HepG2 (cell line): ENCODE measurements at regions not wholly inside any gene's neighbourhood (a gene's known extent, or its start where the extent isn't known, plus 50 kb on each side); places are given as distances from the start of the nearest gene placed in this dataset.

Experiments
- EED ChIP-seq: sonication (generic); formaldehyde crosslinking; IDR thresholded peaks from 2 replicates; pipeline ENCODE4 v1.5.0; 2020; ENCODE audit warnings: mild to moderate bottlenecking, missing genetic modification reagents
- MAFG ChIP-seq: sonication (generic); formaldehyde crosslinking; IDR thresholded peaks from 2 replicates; pipeline ENCODE4 v1.5.1; 2020; ENCODE audit warnings: mild to moderate bottlenecking, missing genetic modification reagents
- NFKB2 ChIP-seq: sonication (generic); formaldehyde crosslinking; IDR thresholded peaks from 2 replicates; pipeline ENCODE4 v1.4.0; 2020; ENCODE audit warnings: missing genetic modification reagents, borderline replicate concordance
- PHF21A ChIP-seq: sonication (generic); formaldehyde crosslinking; IDR thresholded peaks from 2 replicates; pipeline ENCODE4 v1.5.0; 2020; ENCODE audit warnings: mild to moderate bottlenecking, missing genetic modification reagents
- XRCC5 ChIP-seq: fragments of 200-400 bp; formaldehyde crosslinking; optimal IDR thresholded peaks from 2 replicates; pipeline ENCODE3; 2017; ENCODE audit warnings: mild to moderate bottlenecking, low read length
- YEATS2 ChIP-seq: sonication (generic); formaldehyde crosslinking; IDR thresholded peaks from 2 replicates; pipeline ENCODE4 v1.4.0; 2020; ENCODE audit warnings: missing genetic modification reagents, borderline replicate concordance
- ZFP36L2 ChIP-seq: sonication (generic); formaldehyde crosslinking; IDR thresholded peaks from 2 replicates; pipeline ENCODE4 v1.4.0; 2020; ENCODE audit warnings: missing genetic modification reagents
- ZNF253 ChIP-seq: sonication (generic); formaldehyde crosslinking; IDR thresholded peaks from 2 replicates; pipeline ENCODE4 v1.8.0; 2022; ENCODE audit warnings: mild to moderate bottlenecking, missing genetic modification reagents, borderline replicate concordance
- ZNF274 ChIP-seq: sonication (generic); formaldehyde crosslinking; IDR thresholded peaks from 2 replicates; pipeline ENCODE4 v1.5.1; 2020; ENCODE audit warnings: mild to moderate bottlenecking, missing genetic modification reagents
- ZNF331 ChIP-seq: sonication (generic); formaldehyde crosslinking; IDR thresholded peaks from 2 replicates; pipeline ENCODE4 v1.4.0; 2020; ENCODE audit warnings: missing genetic modification reagents
- ZNF430 ChIP-seq: sonication (generic); formaldehyde crosslinking; IDR thresholded peaks from 2 replicates; pipeline ENCODE4 v1.9.0; 2021; ENCODE audit warnings: mild to moderate bottlenecking, missing genetic modification reagents
- ZNF768 ChIP-seq: sonication (generic); formaldehyde crosslinking; IDR thresholded peaks from 2 replicates; pipeline ENCODE4 v1.4.0; 2020; ENCODE audit warnings: missing genetic modification reagents
- ZSCAN22 ChIP-seq: sonication (generic); formaldehyde crosslinking; IDR thresholded peaks from 2 replicates; pipeline ENCODE4 v1.4.0; 2020; ENCODE audit warnings: mild to moderate bottlenecking, missing genetic modification reagents
- TF ChIP-seq, protein P1 (sequence below): sonication (generic); formaldehyde crosslinking; IDR thresholded peaks from 2 replicates; pipeline ENCODE4 v1.8.1; 2023; ENCODE audit warnings: mild to moderate bottlenecking, moderate library complexity, missing genetic modification reagents
- TF ChIP-seq, protein P2 (sequence below): sonication (generic); formaldehyde crosslinking; IDR thresholded peaks from 2 replicates; pipeline ENCODE4 v1.8.0; 2022; ENCODE audit warnings: missing genetic modification reagents, mild to moderate bottlenecking, moderate library complexity, borderline replicate concordance
- TF ChIP-seq, protein P3 (sequence below): sonication (generic); formaldehyde crosslinking; IDR thresholded peaks from 2 replicates; pipeline ENCODE4 v1.4.0; 2020; ENCODE audit warnings: missing genetic modification reagents
- TF ChIP-seq, protein P4 (sequence below): sonication (generic); formaldehyde crosslinking; IDR thresholded peaks from 2 replicates; pipeline ENCODE4 v1.4.0; 2020; ENCODE audit warnings: missing genetic modification reagents, borderline replicate concordance
- TF ChIP-seq, protein P5 (sequence below): sonication (generic); formaldehyde crosslinking; IDR thresholded peaks from 2 replicates; pipeline ENCODE4 v1.4.0; 2020; ENCODE audit warnings: missing genetic modification reagents

DNA sequence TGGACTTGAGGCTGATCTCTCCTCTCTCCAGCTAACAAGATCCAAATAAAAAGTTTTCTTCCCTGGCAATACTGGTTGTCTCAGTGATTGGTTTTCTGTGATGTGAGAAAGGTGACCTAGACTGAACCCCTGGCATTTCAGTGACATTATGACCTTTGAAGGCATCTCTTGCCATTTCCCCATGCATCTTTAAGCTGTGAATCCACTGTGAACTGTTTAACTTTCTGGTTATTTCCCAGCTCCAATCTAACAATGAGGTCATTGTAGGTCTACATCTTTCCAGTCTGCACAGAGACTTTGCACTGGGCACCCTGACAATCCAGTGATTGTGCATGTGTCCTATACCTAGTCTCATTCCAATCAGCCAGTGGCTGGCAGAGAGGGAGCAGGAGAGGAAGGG, 155.9 kb upstream of the NUDT4 start (continued):
- TF ChIP-seq, protein P1, sequence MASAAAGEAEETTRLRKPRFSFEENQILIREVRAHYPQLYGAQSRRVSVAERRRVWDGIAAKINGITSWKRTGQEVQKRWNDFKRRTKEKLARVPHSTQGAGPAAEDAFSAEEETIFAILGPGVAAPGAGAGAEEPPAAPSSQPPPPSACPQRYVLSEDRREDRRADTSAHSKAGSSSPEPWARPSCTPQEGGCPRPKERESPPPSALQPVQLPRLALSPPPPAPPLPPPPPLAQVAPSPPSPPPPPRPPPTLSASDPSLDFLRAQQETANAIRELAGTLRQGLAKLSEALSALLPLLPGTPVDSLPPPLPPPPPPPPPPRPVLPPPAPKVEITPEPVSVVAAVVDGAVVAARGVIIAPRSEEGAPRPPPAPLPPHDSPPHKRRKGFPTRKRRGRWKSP (CRISPR knock-in tag), result no peak
- TF ChIP-seq, protein P2, sequence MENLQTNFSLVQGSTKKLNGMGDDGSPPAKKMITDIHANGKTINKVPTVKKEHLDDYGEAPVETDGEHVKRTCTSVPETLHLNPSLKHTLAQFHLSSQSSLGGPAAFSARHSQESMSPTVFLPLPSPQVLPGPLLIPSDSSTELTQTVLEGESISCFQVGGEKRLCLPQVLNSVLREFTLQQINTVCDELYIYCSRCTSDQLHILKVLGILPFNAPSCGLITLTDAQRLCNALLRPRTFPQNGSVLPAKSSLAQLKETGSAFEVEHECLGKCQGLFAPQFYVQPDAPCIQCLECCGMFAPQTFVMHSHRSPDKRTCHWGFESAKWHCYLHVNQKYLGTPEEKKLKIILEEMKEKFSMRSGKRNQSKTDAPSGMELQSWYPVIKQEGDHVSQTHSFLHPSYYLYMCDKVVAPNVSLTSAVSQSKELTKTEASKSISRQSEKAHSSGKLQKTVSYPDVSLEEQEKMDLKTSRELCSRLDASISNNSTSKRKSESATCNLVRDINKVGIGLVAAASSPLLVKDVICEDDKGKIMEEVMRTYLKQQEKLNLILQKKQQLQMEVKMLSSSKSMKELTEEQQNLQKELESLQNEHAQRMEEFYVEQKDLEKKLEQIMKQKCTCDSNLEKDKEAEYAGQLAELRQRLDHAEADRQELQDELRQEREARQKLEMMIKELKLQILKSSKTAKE, result no peak
- TF ChIP-seq ZNF768 (CRISPR knock-in tag) (no peak), ZSCAN22 (no peak), XRCC5 (no peak), ZNF430 (CRISPR knock-in tag) (no peak), MAFG (CRISPR knock-in tag) (no peak), YEATS2 (CRISPR knock-in tag) (no peak), NFKB2 (CRISPR knock-in tag) (no peak), PHF21A (CRISPR knock-in tag) (peak; percentile 48; the same call in 1 of the 2 replicates), ZNF331 (CRISPR knock-in tag) (peak; percentile 62; the same call in 1 of the 2 replicates), EED (CRISPR knock-in tag) (no peak), ZNF253 (CRISPR knock-in tag) (no peak), ZNF274 (CRISPR knock-in tag) (no peak), ZFP36L2 (no peak)
- TF ChIP-seq, protein P3, sequence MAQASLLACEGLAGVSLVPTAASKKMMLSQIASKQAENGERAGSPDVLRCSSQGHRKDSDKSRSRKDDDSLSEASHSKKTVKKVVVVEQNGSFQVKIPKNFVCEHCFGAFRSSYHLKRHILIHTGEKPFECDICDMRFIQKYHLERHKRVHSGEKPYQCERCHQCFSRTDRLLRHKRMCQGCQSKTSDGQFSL (CRISPR knock-in tag), result no peak
- TF ChIP-seq, protein P4, sequence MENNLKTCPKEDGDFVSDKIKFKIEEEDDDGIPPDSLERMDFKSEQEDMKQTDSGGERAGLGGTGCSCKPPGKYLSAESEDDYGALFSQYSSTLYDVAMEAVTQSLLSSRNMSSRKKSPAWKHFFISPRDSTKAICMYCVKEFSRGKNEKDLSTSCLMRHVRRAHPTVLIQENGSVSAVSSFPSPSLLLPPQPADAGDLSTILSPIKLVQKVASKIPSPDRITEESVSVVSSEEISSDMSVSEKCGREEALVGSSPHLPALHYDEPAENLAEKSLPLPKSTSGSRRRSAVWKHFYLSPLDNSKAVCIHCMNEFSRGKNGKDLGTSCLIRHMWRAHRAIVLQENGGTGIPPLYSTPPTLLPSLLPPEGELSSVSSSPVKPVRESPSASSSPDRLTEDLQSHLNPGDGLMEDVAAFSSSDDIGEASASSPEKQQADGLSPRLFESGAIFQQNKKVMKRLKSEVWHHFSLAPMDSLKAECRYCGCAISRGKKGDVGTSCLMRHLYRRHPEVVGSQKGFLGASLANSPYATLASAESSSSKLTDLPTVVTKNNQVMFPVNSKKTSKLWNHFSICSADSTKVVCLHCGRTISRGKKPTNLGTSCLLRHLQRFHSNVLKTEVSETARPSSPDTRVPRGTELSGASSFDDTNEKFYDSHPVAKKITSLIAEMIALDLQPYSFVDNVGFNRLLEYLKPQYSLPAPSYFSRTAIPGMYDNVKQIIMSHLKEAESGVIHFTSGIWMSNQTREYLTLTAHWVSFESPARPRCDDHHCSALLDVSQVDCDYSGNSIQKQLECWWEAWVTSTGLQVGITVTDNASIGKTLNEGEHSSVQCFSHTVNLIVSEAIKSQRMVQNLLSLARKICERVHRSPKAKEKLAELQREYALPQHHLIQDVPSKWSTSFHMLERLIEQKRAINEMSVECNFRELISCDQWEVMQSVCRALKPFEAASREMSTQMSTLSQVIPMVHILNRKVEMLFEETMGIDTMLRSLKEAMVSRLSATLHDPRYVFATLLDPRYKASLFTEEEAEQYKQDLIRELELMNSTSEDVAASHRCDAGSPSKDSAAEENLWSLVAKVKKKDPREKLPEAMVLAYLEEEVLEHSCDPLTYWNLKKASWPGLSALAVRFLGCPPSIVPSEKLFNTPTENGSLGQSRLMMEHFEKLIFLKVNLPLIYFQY (CRISPR knock-in tag), result no peak
- TF ChIP-seq, protein P5, sequence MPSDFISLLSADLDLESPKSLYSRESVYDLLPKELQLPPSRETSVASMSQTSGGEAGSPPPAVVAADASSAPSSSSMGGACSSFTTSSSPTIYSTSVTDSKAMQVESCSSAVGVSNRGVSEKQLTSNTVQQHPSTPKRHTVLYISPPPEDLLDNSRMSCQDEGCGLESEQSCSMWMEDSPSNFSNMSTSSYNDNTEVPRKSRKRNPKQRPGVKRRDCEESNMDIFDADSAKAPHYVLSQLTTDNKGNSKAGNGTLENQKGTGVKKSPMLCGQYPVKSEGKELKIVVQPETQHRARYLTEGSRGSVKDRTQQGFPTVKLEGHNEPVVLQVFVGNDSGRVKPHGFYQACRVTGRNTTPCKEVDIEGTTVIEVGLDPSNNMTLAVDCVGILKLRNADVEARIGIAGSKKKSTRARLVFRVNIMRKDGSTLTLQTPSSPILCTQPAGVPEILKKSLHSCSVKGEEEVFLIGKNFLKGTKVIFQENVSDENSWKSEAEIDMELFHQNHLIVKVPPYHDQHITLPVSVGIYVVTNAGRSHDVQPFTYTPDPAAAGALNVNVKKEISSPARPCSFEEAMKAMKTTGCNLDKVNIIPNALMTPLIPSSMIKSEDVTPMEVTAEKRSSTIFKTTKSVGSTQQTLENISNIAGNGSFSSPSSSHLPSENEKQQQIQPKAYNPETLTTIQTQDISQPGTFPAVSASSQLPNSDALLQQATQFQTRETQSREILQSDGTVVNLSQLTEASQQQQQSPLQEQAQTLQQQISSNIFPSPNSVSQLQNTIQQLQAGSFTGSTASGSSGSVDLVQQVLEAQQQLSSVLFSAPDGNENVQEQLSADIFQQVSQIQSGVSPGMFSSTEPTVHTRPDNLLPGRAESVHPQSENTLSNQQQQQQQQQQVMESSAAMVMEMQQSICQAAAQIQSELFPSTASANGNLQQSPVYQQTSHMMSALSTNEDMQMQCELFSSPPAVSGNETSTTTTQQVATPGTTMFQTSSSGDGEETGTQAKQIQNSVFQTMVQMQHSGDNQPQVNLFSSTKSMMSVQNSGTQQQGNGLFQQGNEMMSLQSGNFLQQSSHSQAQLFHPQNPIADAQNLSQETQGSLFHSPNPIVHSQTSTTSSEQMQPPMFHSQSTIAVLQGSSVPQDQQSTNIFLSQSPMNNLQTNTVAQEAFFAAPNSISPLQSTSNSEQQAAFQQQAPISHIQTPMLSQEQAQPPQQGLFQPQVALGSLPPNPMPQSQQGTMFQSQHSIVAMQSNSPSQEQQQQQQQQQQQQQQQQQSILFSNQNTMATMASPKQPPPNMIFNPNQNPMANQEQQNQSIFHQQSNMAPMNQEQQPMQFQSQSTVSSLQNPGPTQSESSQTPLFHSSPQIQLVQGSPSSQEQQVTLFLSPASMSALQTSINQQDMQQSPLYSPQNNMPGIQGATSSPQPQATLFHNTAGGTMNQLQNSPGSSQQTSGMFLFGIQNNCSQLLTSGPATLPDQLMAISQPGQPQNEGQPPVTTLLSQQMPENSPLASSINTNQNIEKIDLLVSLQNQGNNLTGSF, result no peak
